ENCODE measurements at regions not wholly inside any gene's neighbourhood (a gene's known extent, or its start where the extent isn't known, plus 50 kb on each side); places are given as distances from the start of the nearest gene placed in this dataset.

DNA sequence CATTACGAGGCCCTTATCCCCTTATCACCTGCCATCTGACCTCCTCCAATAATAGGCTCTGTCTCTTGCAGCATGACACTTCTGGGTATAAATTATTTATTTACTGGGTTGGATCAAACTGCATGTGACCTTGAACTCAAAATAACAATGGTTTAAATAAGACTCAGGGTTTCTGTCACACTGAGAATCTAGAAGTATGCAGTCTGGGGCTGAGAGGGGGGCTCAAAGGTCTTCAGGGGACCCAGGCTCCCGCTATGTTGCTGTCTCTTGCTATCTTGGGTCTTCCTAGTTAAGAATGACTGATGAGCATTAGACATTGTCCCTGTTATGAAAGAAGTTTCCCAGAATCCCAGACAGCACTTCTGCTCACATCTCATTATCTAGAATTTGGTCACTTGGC, 133.5 kb downstream of the URB2 start:
- TF ChIP-seq CTCF (IDR thresholded peaks at IDR 0.05), result no peak
- Histone ChIP-seq H3K4me1 (no peaks in the 10 kb centered on the region), H3K27me3 (no peaks in the 10 kb centered on the region), H3K9me3 (no peaks in the 10 kb centered on the region), H3K27ac (no peak overlapping the region), H3K36me3 (no peaks in the 10 kb centered on the region), H3K4me3 (no peak overlapping the region)
- DNase-seq, result no peak
- intact Hi-C loops (cut with DNase I; ENCODE audit: low total_unique reads), result no loop called here

- Histone ChIP-seq H3K4me3 (no peak overlapping the region), H3K4me1 (no peaks in the 10 kb centered on the region), H3K9me3 (no peaks in the 10 kb centered on the region), H3K27ac (no peak overlapping the region), H3K27me3 (no peaks in the 10 kb centered on the region), H3K36me3 (no peaks in the 10 kb centered on the region)
- TF ChIP-seq CTCF (IDR thresholded peaks at IDR 0.05), result no peak
- TF ChIP-seq POLR2A (IDR thresholded peaks at IDR 0.05), result no peak
- no peak for DNase-seq
- intact Hi-C loops (cut with DNase I; ENCODE audit: low total_unique reads), result no loop called here
Measured at GRCh38 chr1:229760478-229760996, 134.5 kb downstream of the URB2 start.

GRCh38 chr1:229762891-229763290, 136.8 kb downstream of the URB2 start:
- intact Hi-C loops (cut with DNase I; ENCODE audit: low total_unique reads), result no loop called here
- Histone ChIP-seq H3K9me3 (no peaks in the 10 kb centered on the region), H3K27me3 (no peaks in the 10 kb centered on the region), H3K36me3 (no peaks in the 10 kb centered on the region), H3K27ac (no peak overlapping the region), H3K4me3 (no peak overlapping the region), H3K4me1 (no peaks in the 10 kb centered on the region)
- no peak for TF ChIP-seq CTCF (IDR thresholded peaks at IDR 0.05)
- no peak for TF ChIP-seq POLR2A (IDR thresholded peaks at IDR 0.05)
- DNase-seq, result no peak

- Histone ChIP-seq H3K27me3 (no peaks in the 10 kb centered on the region), H3K36me3 (no peaks in the 10 kb centered on the region), H3K4me3 (no peak overlapping the region), H3K9me3 (no peaks in the 10 kb centered on the region), H3K27ac (no peak overlapping the region), H3K4me1 (no peaks in the 10 kb centered on the region)
- intact Hi-C loops (cut with DNase I; ENCODE audit: low total_unique reads), result no loop called here
- no peak for DNase-seq
- TF ChIP-seq CTCF (IDR thresholded peaks at IDR 0.05), result no peak
- TF ChIP-seq POLR2A (IDR thresholded peaks at IDR 0.05), result no peak
Measured at GRCh38 chr1:229768232-229768631, 142.2 kb downstream of the URB2 start.

DNA sequence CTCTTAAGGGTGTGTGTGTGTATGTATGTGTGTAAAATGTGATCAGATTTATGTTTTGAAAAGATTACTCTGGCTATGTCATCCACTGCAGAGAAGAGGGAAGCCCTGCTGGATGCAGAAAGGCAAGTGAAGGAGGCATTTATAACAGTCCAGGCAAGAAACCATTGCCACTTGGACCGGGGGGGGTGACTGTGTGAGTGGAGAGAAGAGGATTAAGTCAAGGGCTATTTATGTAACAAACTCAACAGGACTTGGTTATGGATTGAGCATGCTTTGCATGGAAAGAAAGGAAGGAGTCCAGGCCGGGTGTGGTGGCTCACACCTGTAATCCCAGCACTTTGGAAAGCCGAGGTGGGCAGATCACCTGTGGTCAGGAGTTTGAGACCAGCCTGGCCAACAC, 143.0 kb downstream of the URB2 start:
- no peak for TF ChIP-seq POLR2A (IDR thresholded peaks at IDR 0.05)
- TF ChIP-seq CTCF (IDR thresholded peaks at IDR 0.05), result no peak
- no peaks in the 10 kb centered on the region for H3K27me3 ChIP-seq
- no peak overlapping the region for H3K4me3 ChIP-seq
- no peaks in the 10 kb centered on the region for H3K9me3 ChIP-seq
- H3K4me1 ChIP-seq, result no peaks in the 10 kb centered on the region
- no peaks in the 10 kb centered on the region for H3K36me3 ChIP-seq
- intact Hi-C loops (cut with DNase I; ENCODE audit: low total_unique reads), result no loop called here
- DNase-seq, result no peak
- no peak overlapping the region for H3K27ac ChIP-seq

Data from uterus (tissue), 3 donors.